NK-92 treated with Interleukin-12 subunit alpha and Interleukin-12 subunit beta, amount 100 ng/mL, for 24 hours (cell line): ENCODE measurements at regions not wholly inside any gene's neighbourhood (a gene's known extent, or its start where the extent isn't known, plus 50 kb on each side); places are given as distances from the start of the nearest gene placed in this dataset.
"Not testable (repeated sequence)": the region's sequence is repeated elsewhere in the genome, so short reads cannot be mapped to it uniquely, and the experiment has no call there.

ENCODE experiments used
- DNase-seq: peaks from one replicate; lab custom pipeline; 2025; lab: John Stamatoyannopoulos, UW

- DNase-seq = no peak
These were observed 736.0 kb upstream of the CELF4 start for GRCh38 chr18:38301621-38302020.

GRCh38 chr18:38297910-38298309 lies 732.3 kb upstream of the CELF4 start:
- DNase-seq = no peak

- no peak for DNase-seq
These were observed 724.6 kb upstream of the CELF4 start for GRCh38 chr18:38290229-38290628.

GRCh38 chr18:38284972-38285371 lies 719.4 kb upstream of the CELF4 start:
- no peak for DNase-seq

GRCh38 chr18:38263066-38263465 lies 697.5 kb upstream of the CELF4 start:
- no peak for DNase-seq

GRCh38 chr18:38262661-38263060 lies 697.1 kb upstream of the CELF4 start:
- DNase-seq = no peak

GRCh38 chr18:38257661-38258060 lies 692.1 kb upstream of the CELF4 start:
- DNase-seq = no peak

- DNase-seq = no peak
These were observed 690.8 kb upstream of the CELF4 start for GRCh38 chr18:38256366-38256765.

- no peak for DNase-seq
These were observed 685.4 kb upstream of the CELF4 start for GRCh38 chr18:38250971-38251370.

GRCh38 chr18:38244480-38244879 lies 678.9 kb upstream of the CELF4 start:
- no peak for DNase-seq

- DNase-seq = no peak
These were observed 677.7 kb upstream of the CELF4 start for GRCh38 chr18:38243291-38243690.

GRCh38 chr18:38241736-38242135 lies 676.1 kb upstream of the CELF4 start:
- DNase-seq = no peak

- no peak for DNase-seq
These were observed 675.6 kb upstream of the CELF4 start for GRCh38 chr18:38241216-38241615.

- DNase-seq = no peak
These were observed 674.0 kb upstream of the CELF4 start for GRCh38 chr18:38239606-38240005.

- DNase-seq = no peak
These were observed 672.2 kb upstream of the CELF4 start for GRCh38 chr18:38237796-38238195.

GRCh38 chr18:38221476-38222100 lies 656.0 kb upstream of the CELF4 start:
- no peak for DNase-seq

GRCh38 chr18:38198956-38199355 lies 633.4 kb upstream of the CELF4 start:
- DNase-seq = no peak

GRCh38 chr18:38198526-38198925 lies 632.9 kb upstream of the CELF4 start:
- DNase-seq = no peak

- DNase-seq = no peak
These were observed 620.9 kb upstream of the CELF4 start for GRCh38 chr18:38186491-38186890.

- DNase-seq = no peak
These were observed 609.0 kb upstream of the CELF4 start for GRCh38 chr18:38174594-38174993.

GRCh38 chr18:38174173-38174572 lies 608.6 kb upstream of the CELF4 start:
- DNase-seq = no peak

- DNase-seq = no peak
These were observed 605.2 kb upstream of the CELF4 start for GRCh38 chr18:38170845-38171244.

- DNase-seq = no peak
These were observed 602.0 kb upstream of the CELF4 start for GRCh38 chr18:38167623-38168022.

GRCh38 chr18:38153116-38153515 lies 587.5 kb upstream of the CELF4 start:
- not testable (repeated sequence) for DNase-seq

- no peak for DNase-seq
These were observed 551.1 kb upstream of the CELF4 start for GRCh38 chr18:38116716-38117115.
